ENCODE measurements at regions not wholly inside any gene's neighbourhood (a gene's known extent, or its start where the extent isn't known, plus 50 kb on each side); places are given as distances from the start of the nearest gene placed in this dataset.

- H3K9ac ChIP-seq (ENCODE audit: insufficient read depth, low read depth, low read length): no peak overlapping the region
- no peaks in the 10 kb centered on the region for H3K36me3 ChIP-seq (replicated peaks in 1 of 2; ENCODE audit: control insufficient read depth in 1 of 2, insufficient read depth in 2 of 2, low read length in 2 of 2)
- H3K9me3 ChIP-seq (ENCODE audit: low read length): no peaks in the 10 kb centered on the region
- no TSS peak for BruUV-seq (replicated peaks)
- no peaks in the 10 kb centered on the region for H4K20me1 ChIP-seq (ENCODE audit: insufficient read depth, low read length)
- no peak overlapping the region for H3K27ac ChIP-seq (ENCODE audit: extremely low read length, insufficient read depth, low read length)
- ChIA-PET POLR2A (no interaction called here), CTCF (ENCODE audit: low intra/inter-chr PET ratio, low total read pairs) (no interaction called here)
- in situ Hi-C loops (cut with HindIII; ENCODE audit: extremely low pct_ligation_motif_present, low pct_unique_long_range_greater_than_20kb) (no loop called here), intact Hi-C loops (cut with micrococcal nuclease; ENCODE audit: unreplicated experiment) (no loop called here)
- H3K27me3 ChIP-seq (ENCODE audit: control insufficient read depth in 1 of 2, insufficient read depth in 2 of 2, low read length in 2 of 2): peaks cover 0 to 12% of the 10 kb centered on the region in 2 experiments; a peak in 3 of 5 replicates
- H3K4me1 ChIP-seq (ENCODE audit: insufficient read depth, low read length): peaks cover 14% of the 10 kb centered on the region
- TF ChIP-seq ELF4 (CRISPR knock-in tag; IDR thresholded peaks at IDR 0.05; ENCODE audit: borderline replicate concordance): no peak
- no peak for TF ChIP-seq RNF2 (conservative IDR thresholded peaks at IDR 0.05; ENCODE audit: low read depth)
- no peak for TF ChIP-seq PCBP1 (IDR thresholded peaks at IDR 0.05; ENCODE audit: borderline replicate concordance, low read depth, low read length)
- TF ChIP-seq KLF15 (CRISPR knock-in tag; IDR thresholded peaks at IDR 0.05; ENCODE audit: borderline replicate concordance): no peak
- TF ChIP-seq ZNF691 (CRISPR knock-in tag; IDR thresholded peaks at IDR 0.05; ENCODE audit: borderline replicate concordance, low read depth): no peak
- TF ChIP-seq ZNF713 (CRISPR knock-in tag; IDR thresholded peaks at IDR 0.05): no peak
- TF ChIP-seq HMG20B (CRISPR knock-in tag; conservative IDR thresholded peaks at IDR 0.05): no peak
- TF ChIP-seq ZSCAN22 (CRISPR knock-in tag; IDR thresholded peaks at IDR 0.05): no peak
- no peak for TF ChIP-seq ZNF567 (CRISPR knock-in tag; IDR thresholded peaks at IDR 0.05; ENCODE audit: borderline replicate concordance)
- ATAC-seq (no peak), FAIRE-seq (no peak), DNase-seq (ENCODE audit: low spot score) (no peak)
- 35% methylated on average over 3 of the region's 3 CpGs for WGBS (ENCODE audit: low lambda C conversion rate)
- no peaks in the 10 kb centered on the region for H3K79me2 ChIP-seq (ENCODE audit: insufficient read depth, low read length)
- H2AFZ ChIP-seq (ENCODE audit: low read length): no peak overlapping the region
- no peak overlapping the region for H3K4me2 ChIP-seq (ENCODE audit: low read depth, low read length)
- H3K4me3 ChIP-seq (replicated peaks in 1 of 3; ENCODE audit: insufficient read depth in 1 of 3, low read depth in 2 of 3, low read length in 3 of 3): no peak overlapping the region
These were observed 167.2 kb upstream of the HMHB1 start for GRCh38 chr5:143644727-143645126.

GRCh38 chr5:143642791-143643190, 169.2 kb upstream of the HMHB1 start:
- no peak overlapping the region for H3K4me3 ChIP-seq (replicated peaks in 1 of 3; ENCODE audit: insufficient read depth in 1 of 3, low read depth in 2 of 3, low read length in 3 of 3)
- POLR2A ChIA-PET: no interaction called here
- H3K4me1 ChIP-seq (ENCODE audit: insufficient read depth, low read length): peaks cover 20% of the 10 kb centered on the region
- H3K9me3 ChIP-seq (ENCODE audit: low read length): no peaks in the 10 kb centered on the region
- BruUV-seq (replicated peaks): no TSS peak
- no peak overlapping the region for H3K9ac ChIP-seq (ENCODE audit: insufficient read depth, low read depth, low read length)
- no peaks in the 10 kb centered on the region for H3K36me3 ChIP-seq (replicated peaks in 1 of 2; ENCODE audit: control insufficient read depth in 1 of 2, insufficient read depth in 2 of 2, low read length in 2 of 2)
- DNase-seq (ENCODE audit: low spot score) (no peak), FAIRE-seq (no peak), ATAC-seq (no peak)
- H3K27ac ChIP-seq (ENCODE audit: extremely low read length, insufficient read depth, low read length): no peak overlapping the region
- no peak overlapping the region for H3K4me2 ChIP-seq (ENCODE audit: low read depth, low read length)
- H2AFZ ChIP-seq (ENCODE audit: low read length): no peak overlapping the region
- in situ Hi-C loops (cut with HindIII; ENCODE audit: extremely low pct_ligation_motif_present, low pct_unique_long_range_greater_than_20kb): no loop called here
- no peaks in the 10 kb centered on the region for H3K79me2 ChIP-seq (ENCODE audit: insufficient read depth, low read length)
- peaks cover 0 to 7% of the 10 kb centered on the region in 2 experiments; a peak in 2 of 5 replicates for H3K27me3 ChIP-seq (ENCODE audit: control insufficient read depth in 1 of 2, insufficient read depth in 2 of 2, low read length in 2 of 2)
- no peaks in the 10 kb centered on the region for H4K20me1 ChIP-seq (ENCODE audit: insufficient read depth, low read length)
- CTCF ChIA-PET (ENCODE audit: low intra/inter-chr PET ratio, low total read pairs): no interaction called here
- intact Hi-C loops (cut with micrococcal nuclease; ENCODE audit: unreplicated experiment): no loop called here
- TF ChIP-seq ZNF788 (CRISPR knock-in tag; IDR thresholded peaks at IDR 0.05; ENCODE audit: borderline replicate concordance) (no peak), ZFP91 (CRISPR knock-in tag; IDR thresholded peaks at IDR 0.05; ENCODE audit: borderline replicate concordance) (no peak), FOXO1 (CRISPR knock-in tag; IDR thresholded peaks at IDR 0.05) (no peak), FOXC1 (CRISPR knock-in tag; IDR thresholded peaks at IDR 0.05; ENCODE audit: borderline replicate concordance) (no peak), ZNF280D (CRISPR knock-in tag; IDR thresholded peaks at IDR 0.05) (no peak), ZNF441 (CRISPR knock-in tag; IDR thresholded peaks at IDR 0.05; ENCODE audit: borderline replicate concordance) (no peak)

Data from HepG2 (cell line).